Left renal pelvis (tissue), 4 donors: ENCODE measurements at regions not wholly inside any gene's neighbourhood (a gene's known extent, or its start where the extent isn't known, plus 50 kb on each side); places are given as distances from the start of the nearest gene placed in this dataset.
"Not testable (repeated sequence)": the region's sequence is repeated elsewhere in the genome, so short reads cannot be mapped to it uniquely, and the experiment has no call there.

Experiments
- DNase-seq, 4 donors: peaks; one replicate each; pipeline ENCODE4 v3.0.0-alpha.2; 2013; ENCODE audit warnings: low read depth in 4 of 4, low spot score in 3 of 4

DNA sequence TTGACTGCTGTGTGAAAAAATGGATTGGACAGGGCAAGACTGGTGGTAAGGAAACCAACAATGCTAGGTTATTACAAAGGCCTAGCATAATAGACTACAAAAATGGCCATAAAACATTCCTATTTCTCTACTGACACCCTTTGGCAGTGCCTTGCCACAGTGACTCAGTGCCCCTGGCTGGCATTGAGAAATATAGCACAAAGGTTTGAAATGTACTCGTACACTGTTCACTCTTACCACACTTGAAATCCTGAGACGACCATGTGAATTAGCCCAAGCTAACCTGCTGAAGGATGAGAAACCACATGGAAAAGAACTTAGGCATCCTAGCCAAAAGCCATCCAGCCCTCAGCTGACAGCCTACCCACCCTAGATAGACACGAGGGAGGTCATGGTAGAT, 149.8 kb upstream of the PALMD start:
- no peak for DNase-seq

DNA sequence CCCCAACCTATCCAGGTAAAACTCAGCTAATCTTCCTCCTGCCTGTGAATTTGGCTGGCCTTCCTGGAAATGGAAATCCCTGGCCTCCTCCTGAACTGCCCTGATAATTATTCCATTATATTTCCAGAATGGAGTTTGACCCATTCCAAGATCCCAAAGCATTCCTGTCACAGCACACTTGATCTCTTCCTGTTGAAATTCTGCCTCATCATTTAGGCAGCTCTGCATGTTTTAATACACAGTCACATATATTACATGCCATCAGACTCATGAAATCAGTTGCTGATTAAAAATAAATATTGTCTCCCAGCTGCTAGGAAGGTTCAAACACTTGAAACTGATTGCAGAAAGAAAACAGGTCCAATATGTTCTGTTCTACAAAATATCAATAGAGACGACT, 148.2 kb upstream of the PALMD start:
- DNase-seq, result no peak

DNA sequence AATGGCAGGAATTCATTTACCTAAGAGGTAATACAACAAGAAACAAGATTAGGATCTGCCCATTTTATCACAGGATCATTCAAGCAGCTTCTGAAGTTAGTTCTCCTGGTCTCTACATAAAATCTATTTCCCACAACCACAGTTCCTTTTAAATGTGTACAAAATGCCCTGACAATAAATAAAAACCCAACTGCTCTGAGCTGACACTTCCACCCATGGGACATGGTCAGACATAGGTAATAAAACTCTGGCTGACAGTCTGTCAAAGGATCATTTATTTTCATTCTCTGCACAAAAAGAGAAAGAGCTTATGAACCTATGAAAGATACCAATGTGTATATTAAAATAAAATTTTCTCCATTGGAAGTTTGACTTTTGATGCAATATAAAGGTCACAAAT, 145.4 kb upstream of the PALMD start:
- no peak for DNase-seq

DNA sequence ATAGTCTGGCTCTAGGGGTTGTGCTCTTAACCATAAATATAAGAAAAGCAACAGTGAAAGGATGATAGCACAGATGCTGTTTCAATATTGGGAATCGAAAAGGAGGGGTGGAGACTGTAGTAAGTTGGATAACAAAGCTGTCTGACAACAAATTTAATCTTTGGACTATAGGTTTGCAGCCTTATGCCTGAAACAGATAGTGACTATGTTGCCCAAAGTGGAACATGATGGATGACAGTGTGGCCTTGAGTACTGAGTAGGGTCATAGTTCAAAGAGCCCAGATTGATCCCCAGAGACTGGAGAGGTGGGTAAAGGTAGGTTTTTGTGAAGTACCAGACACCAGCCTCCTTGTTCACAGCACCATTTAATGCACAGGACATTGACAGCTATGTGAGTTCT, 144.0 kb upstream of the PALMD start:
- no peak for DNase-seq

DNA sequence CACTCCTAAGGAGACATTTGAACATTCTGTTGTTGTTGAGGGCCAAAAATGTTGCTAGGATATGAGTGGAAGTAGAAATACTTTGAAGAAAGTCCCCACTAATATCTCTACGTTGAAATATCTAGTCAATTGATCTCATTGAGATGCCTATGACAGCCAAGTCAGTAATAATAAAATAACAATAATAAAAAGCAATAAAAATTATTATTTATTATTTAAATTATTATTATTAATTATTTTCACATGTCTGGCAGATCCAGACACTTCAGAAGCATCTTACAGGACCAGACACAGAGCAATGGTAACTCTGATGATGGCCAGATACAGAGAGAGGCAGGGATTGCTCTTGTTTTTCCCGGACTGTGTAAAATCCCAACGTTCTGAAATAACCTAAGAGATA, 143.5 kb upstream of the PALMD start:
- no peak for DNase-seq

DNA sequence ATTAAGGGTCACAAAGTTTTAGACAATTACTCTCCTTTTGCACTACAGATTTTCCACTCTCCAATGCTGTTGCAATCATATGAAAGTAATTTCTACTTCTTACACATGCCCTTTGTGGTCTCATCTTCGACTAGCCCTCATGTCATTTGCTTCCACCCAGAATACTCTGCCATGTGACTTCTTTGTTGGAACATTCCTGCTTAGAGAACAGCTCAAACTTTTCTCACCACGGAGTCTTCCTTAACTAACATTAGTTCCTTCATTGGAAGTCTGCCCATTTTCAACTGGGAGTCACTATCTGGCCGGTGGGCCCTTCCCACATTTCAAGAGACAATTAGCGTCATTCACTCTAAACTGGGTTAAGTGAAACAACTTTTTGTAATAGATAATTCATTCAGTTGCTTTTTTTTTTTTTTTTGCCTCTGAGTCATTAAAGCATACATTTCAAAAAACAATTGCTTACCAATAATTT, 142.6 kb upstream of the PALMD start:
- DNase-seq, result no peak

DNA sequence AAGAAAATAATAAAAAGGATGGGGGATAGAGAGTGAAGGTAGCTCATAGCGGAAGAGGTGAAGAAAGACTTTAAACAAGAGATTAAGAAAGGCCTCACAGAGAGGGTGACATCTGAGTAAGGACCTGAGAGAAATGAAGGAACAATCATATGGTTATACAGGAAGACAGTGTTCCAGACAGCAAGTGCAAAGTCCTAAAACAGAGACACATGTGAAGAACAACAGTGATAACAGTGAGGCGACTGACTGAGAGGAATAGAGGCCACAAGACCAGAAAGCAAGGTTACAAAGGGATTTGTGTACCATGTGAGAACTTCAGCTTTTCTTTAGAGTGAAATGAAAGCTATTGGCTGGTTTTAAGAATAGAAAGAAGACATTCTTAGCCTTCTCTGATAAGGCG, 141.6 kb upstream of the PALMD start:
- no peak for DNase-seq

DNA sequence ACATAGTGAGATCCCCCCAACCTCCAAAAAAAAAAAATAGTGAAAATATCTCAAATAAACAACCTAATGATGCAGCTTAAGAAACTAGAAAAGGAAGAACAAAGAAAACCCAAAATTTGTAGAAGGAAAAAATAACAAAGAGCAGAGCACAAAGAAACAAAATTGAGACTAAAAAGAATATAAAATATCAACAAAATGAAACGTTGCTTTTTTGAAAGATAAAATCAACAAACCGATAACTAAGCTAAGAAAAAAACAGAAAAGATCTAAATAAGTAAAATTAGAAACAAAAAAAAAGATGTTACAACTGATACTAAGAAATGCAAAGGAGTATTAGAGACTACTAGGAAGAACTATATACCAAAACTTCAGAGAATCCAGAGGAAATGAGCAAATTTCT, 139.3 kb upstream of the PALMD start:
- no peak for DNase-seq

DNA sequence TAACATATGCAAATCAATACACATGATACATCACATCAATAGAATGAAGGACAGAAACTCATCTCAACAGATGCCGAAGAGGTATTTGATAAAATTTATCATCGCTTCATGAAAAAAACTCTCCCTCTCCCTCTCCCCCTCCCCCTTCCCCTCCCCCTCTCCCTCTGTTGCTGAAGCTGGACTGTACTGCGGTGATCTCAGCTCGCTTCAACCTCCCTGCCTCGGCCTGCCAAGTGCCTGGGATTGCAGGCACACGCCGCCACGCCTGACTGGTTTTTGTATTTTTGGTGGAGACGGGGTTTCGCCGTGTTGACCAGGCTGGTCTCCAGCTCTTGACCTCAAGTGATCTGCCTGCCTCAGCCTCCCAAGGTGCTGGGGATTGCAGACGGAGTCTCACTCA, 138.5 kb upstream of the PALMD start:
- DNase-seq, result not testable (repeated sequence)

DNA sequence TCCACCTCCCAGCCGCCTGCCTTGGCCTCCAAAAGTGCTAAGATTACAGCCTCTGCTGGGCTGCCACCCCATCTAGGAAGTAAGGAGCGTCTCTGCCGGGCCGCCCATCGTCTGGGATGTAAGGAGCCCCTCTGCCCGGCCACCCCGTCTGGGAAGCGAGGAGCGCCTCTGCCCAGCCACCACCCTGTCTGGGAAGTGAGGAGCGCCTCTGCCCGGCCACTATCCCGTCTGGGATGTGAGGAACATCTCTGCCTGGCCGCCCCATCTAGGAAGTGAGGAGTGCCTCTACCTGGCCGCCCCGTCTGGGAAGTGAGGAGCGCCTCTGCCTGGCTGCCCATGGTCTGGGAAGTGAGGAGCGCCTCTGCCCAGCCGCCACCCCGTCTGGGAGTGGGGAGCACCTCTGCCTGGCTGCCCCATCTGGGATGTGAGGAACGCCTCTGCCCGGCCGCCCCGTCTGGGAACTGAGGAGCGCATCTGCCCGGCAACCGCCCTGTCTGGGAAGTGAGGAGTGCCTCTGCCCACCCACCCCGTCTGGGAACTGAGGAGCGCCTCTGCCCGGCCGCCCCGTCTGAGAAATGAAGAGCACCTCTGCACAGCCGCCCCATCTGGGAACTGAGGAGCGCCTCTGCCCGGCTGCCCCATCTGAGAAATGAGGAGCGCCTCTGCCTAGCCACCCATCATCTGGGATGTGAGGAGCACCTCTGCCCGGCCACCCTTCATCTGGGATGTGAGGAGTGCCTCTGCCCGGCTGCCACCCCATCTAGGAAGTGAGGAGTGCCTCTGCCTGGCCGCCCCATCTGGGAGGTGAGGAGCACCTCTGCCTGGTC, 137.8 kb upstream of the PALMD start:
- no peak for DNase-seq

DNA sequence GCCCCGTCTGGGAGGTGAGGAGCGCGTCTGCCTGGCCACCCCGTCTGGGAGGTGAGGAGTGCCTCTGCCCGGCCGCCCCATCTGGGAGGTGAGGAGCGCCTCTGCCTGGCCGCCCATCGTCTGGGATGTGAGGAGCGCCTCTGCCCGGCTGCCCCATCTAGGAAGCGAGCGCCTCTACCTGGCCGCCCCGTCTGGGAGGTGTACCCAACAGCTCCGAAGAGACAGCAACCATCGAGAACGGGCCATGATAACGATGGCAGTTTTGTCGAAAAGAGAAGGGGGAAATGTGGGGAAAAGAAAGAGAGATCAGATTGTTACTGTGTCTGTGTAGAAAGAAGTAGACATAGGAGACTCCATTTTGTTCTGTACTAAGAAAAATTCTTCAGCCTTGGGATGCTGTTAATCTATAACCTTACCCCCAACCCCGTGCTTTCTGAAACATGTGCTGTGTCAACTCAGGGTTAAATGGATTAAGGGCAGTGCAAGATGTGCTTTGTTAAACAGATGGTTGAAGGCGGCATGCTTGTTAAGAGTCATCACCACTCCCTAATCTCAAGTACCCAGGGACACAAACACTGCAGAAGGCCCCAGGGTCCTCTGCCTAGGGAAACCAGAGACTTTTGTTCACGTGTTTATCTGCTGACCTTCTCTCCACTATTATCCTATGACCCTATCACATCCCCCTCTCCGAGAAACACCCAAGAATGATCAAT, 137.0 kb upstream of the PALMD start:
- not testable (repeated sequence) for DNase-seq

DNA sequence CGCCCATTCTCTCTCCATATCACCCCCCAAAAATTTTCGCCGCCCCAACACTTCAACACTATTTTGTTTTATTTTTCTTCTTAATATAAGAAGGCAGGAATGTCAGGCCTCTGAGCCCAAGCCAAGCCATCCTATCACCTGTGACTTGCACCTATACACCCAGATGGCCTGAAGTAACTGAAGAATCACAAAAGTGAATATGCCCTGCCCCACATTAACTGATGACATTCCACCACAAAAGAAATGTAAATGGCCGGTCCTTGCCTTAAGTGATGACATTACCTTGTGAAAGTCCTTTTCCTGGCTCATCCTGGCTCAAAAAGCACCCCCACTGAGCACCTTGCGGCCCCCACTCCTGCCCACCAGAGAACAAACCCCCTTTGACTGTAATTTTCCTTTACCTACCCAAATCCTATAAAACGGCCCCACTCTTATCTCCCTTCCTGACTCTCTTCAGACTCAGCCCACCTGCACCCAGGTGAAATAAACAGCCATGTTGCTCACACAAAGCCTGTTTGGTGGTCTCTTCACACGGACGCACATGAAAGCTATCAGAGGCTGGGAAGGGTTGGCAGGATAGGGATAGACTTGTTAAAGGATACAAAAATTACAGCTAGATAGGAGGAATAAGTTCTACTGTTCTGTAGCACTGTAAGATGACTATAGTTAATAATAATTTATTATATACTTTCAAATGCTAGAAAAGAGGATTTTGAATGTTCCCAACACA, 130.9 kb upstream of the PALMD start:
- not testable (repeated sequence) for DNase-seq

DNA sequence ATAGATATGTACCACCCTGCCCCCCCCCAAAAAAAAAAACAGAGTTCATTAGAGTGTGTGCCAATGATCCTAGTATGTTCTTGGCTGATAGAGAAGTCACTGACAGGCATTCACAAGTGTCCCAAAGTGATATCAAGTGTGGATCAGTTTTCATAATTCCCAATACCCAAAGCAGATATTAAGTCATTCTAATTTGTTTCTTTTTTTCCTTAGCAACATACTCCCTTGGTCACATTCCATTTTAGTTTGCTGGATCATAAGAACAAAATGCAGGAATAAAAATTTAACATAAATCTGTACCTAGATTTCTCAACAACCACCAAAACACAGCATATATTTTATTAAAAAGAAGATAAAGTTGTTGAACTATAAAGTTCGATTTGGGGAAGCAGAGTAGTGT, 129.8 kb upstream of the PALMD start:
- no peak for DNase-seq

DNA sequence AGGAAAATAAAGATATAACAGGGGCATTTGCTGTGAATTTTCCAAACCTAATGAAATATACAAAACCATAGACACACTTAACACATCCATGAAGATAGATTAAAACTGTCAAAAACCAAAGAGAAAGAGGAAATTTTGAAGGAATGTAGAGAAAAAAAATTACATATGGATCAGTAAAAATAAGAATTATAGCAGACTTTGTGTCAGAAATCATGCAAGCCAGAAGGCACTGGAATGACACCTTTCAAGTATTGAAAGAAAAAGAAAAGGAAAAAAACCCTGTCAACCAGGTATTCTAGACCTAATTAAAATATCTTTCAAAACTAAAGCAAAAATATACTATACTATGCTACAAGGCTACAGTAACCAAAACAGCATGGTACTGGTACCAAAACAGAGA, 125.8 kb upstream of the PALMD start:
- no peak for DNase-seq

DNA sequence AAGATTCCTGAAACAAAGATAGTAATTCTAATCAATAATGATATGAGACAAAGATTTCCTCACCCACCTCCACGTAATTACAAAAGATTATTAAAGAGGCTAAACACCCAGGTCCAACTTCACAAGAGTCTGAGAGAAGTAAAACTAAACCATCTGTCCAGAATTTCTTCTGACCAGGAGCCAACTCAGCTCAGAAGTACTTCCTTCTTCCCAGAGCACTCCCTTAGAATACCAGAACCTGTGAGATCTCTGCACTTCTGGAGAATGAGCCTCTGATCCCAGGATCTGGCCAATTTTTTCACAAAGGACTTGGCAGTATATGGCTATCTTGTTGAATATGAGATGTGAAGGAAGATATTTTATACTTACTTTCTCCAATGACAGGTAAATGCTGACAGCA, 120.6 kb upstream of the PALMD start:
- no peak for DNase-seq

DNA sequence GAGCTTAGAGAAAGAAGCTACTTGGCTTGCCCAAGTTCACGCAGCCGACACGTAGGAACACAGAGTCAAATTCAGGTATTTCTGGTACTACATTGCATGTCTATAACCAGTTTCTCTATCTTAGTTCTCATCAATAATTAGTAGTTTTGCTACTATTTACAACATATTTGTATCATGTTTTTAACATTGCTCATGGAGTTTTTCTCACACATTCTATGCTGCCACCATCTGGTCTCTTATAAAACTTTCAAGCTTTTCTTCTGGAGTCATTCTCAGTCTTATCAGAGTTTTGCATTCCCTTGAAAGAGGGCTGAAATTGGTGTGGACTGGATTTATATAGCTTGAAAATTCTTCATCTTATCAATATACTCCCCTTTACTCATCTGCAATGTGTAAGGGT, 118.8 kb upstream of the PALMD start:
- no peak for DNase-seq

DNA sequence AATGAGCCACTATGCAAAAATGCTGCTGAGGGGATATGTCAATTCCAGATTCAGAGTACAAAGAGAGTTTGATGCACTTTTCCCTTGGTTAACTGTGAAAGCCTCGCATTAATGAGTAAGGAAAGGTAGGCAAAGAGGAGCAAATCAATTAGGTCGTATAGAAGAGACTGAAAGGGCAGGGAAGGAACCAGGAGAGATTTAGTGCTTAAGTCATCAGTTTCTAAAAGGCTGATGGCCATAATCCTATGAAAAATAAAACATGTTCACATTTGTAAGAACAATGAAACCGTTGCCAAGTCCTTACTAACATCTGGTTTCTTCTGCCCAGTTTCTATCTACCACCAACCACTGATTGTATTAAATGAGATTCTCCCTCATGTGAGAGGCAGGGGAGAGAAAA, 118.4 kb upstream of the PALMD start:
- DNase-seq, result no peak

DNA sequence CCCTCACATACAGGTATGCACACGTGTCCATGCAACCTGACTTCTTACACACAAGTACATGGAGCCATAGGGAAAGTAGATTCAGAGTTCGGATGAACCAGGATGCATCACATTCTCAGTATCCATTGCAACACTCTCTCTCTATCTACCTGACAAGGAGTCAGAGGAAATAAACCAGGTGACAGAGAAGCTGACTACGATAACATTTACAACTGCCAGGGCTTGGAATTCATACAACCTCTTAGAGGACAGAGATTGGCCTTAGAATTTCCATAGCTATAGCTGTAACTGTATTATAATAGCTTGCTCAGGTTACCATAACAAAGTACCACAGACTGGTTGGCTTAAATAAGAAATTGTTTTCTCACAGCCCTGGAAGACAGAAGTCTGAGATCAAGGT, 116.9 kb upstream of the PALMD start:
- DNase-seq, result no peak

DNA sequence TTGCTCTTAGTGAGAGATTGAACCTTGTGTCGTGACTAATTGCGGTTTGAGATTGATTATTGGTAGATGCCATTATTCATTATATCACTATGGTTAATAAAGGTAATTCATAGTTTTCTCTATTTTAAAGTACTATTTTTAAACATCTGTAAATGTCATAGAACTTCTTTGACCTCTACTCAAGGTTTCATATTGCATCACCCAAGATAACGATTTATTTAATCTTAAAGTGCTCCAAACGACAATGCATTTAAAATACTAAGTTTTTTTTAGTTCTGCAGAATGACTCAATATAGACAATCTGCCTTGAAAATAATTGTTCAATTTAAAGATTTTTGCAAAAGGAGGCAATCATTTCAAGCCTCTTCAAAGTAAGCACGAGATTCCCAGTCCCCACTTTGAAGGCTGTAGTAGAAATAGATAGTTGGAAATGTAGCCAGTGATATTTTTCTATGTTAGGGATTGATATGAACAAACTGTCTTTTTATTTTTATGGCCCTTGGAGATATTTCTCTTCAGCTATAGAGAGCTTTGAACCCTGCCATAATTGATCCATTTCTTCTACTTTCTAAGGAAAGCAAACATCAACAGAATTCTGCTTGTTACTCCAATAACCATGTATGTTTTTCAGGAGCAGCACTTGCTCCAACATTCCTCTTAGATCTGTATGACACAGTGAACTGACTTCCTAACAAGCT, 114.2 kb upstream of the PALMD start:
- no peak for DNase-seq

DNA sequence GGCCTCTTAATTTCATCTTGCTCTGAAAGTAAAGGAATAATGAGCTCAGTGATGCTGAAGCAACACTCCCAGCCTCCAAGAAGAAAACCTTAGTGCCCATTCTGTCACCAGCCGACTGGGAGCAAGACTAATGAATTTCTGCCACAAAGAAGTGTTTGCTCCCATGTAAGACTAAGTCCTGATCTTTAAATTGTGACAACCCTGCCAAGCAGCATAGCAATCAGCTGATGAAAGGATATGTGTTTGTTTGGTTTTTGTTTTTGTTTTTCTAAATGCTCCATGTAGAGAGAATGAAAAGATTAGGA, 113.7 kb upstream of the PALMD start:
- no peak for DNase-seq
